Nucleus accumbens (tissue), 56 donors: ENCODE measurements at regions not wholly inside any gene's neighbourhood (a gene's known extent, or its start where the extent isn't known, plus 50 kb on each side); places are given as distances from the start of the nearest gene placed in this dataset.
A peak's percentile ranks its signal among the peaks of the same experiment; 100 is the strongest.
"Not testable (repeated sequence)": the region's sequence is repeated elsewhere in the genome, so short reads cannot be mapped to it uniquely, and the experiment has no call there.

Source experiments
- DNase-seq, 56 donors: peaks; one replicate each; lab custom pipeline; 2025; lab: John Stamatoyannopoulos, UW

- DNase-seq = peak in 2 of 56 donors; percentile 8 to 9
These were observed 102.0 kb upstream of the ARMC3 start for GRCh38 chr10:22825841-22826240.

DNA sequence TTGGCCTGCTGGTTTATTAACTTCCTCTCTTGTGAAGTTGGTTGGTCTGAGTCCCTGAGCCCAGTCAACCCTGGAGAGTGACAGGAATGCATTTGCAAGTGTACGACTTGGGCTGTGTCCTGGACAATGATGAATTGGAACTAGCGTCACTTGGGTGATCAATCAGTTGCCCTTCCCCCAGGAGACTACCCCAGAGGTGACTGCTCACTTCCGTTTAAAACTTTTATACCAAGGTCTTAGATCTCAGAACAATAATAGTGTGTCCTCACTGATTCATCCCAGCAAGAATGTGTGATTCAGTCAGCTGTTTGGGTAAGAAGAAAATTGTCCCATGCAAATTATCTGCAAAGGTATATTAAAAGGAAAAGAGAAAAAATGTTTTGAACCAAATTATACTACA, 102.9 kb upstream of the ARMC3 start:
- DNase-seq = no peak

- DNase-seq = no peak
These were observed 103.3 kb upstream of the ARMC3 start for GRCh38 chr10:22824520-22824919.

GRCh38 chr10:22823109-22823508, 104.7 kb upstream of the ARMC3 start:
- no peak for DNase-seq

DNA sequence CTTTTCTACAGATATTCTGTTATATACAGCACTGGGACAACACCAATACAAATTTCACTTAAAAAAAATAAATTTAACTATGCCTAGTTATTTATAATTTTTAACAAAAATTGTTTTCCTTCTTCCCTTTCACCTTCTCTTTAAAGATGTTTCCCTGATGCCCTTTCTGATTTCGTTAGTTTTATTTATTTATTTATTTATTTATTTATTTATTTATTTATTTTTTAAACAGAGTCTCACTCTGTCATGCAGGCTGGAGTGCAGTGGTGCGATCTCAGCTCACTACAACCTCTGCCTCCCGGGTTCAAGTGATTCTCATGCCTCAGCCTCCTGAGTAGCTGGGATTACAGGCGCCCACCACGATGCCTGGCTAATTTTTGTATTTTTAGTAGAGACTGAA, 105.9 kb upstream of the ARMC3 start:
- not testable (repeated sequence) for DNase-seq

GRCh38 chr10:22821501-22821900, 106.4 kb upstream of the ARMC3 start:
- no peak for DNase-seq

DNA sequence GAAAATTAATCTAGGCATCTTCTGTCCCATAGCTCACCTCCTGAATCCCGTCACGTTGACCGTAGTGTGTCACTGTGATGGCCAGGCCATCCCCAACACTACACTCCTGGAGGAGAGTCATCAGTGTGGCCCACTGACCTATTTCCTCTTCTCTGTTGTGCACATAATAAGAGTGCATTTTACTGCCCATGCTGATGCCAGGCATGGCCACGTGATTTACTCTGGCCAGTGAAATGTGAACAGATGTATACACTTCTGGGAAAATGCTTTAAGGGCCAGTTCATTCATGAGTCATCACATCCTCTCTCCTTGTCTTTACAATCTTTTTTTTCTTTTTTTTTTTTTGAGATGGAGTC, 101.9 kb upstream of the PIP4K2A start:
- DNase-seq = peak in 1 of 56 donors; percentile 10

- DNase-seq = no peak
These were observed 96.5 kb upstream of the PIP4K2A start for GRCh38 chr10:22810643-22811465.

GRCh38 chr10:22807238-22807637, 92.9 kb upstream of the PIP4K2A start:
- no peak for DNase-seq

GRCh38 chr10:22805304-22805703, 90.9 kb upstream of the PIP4K2A start:
- peak in 51 of 56 donors; percentile 11 to 86 (median 59) for DNase-seq

DNA sequence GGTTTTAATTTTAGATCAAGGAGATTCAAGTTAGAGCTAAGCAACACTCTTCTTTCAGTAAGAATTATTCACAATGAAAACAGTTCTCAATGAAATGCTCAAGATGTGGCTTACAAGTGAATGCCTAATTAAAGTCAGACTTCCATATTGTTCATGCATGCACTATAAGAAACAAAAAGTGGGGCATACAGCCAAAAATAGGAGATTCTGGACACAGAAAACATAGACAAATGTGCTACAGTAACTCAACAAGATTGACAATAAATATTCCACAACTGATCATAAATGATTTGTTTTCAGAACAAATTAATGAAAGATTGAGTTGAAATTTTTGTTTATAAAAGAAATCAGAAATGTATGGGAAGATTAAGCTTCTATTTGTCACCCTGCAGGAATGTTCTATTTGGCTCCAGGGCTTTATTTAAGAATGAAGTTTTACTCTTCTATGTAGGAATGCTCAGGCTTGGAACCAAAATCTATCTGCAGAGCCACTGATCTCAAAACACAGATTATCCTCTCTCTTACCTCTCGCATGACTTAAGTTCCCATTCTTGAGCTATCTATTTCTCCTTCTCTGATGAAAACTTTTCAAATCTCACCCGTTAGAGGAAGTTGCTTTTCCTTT, 89.0 kb upstream of the PIP4K2A start:
- no peak for DNase-seq

DNA sequence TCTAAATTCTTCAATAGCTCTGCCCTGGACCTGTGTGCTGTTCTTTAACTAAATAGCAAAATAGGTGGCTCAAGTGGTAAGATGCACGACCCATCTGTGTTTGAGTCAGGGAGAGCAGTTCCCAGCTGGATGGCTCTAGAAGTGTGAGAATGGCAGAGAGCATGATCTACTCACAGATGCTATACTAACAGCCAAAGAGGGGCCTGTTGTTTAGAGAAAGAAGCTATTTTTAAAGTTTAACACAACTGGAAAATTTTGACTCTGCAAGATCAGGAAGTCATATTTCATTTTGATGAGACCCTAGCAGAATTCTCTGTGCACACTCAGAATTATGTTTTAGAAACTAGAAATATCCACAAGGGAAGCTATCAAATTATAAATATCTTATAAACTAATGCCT, 87.4 kb upstream of the PIP4K2A start:
- no peak for DNase-seq

- DNase-seq = not testable (repeated sequence)
These were observed 83.4 kb upstream of the PIP4K2A start for GRCh38 chr10:22797796-22798195.

GRCh38 chr10:22795546-22795945, 81.2 kb upstream of the PIP4K2A start:
- no peak for DNase-seq

DNA sequence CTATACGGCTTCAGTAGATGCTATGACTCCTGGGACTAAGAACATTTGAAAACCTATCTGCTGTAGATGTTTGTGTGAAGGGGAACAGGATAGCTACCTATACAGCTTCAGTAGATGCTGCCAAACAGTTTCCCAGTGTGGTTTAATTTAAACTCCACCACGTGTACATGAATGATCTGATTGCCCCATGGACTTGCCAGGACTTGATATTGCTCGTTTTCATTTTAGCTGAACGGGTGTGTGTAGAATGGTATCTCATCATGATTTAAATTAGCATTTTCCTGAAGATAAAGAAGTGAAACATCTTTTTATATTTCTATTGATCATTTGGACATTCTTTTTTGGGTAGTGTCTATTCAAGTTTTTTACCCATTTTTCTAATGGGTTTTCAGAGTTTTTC, 77.8 kb upstream of the PIP4K2A start:
- no peak for DNase-seq

GRCh38 chr10:22791665-22792064, 77.3 kb upstream of the PIP4K2A start:
- DNase-seq = no peak

DNA sequence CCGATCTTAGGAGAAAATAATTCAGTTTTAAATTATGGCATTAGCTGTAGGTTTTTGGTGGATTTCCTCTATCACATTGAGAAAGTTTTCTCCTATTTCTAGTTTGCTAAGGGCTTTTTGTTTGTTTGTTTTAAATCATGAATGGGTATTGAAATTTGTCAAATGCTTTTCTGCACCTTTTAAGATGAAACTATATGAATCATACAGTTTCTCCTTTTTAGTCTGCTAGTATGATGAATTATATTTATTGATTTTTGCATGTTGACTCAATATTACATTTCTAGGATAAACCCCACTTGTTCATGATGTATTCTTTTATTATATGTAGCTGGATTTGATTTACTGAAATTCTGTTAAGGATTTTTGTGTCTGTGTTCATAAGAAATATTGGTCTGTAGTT, 70.3 kb upstream of the PIP4K2A start:
- no peak for DNase-seq

DNA sequence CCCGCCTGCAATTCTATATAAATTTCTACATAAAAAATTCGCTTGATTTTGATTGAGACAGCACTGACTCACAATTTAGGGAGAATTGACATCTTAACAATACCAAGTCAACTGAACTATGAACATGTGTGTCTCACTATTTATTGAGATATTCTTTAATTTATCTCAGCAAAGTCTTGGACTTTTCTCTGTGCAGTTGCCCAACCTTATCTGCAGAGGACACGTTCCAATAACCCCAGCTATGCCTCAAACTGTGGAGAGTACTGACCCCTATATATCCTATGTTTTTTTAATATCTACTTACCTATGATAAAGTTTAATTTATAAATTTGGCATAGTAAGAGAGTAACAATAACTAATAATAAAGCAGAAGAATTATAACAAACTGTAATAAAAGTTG, 69.4 kb upstream of the PIP4K2A start:
- no peak for DNase-seq

DNA sequence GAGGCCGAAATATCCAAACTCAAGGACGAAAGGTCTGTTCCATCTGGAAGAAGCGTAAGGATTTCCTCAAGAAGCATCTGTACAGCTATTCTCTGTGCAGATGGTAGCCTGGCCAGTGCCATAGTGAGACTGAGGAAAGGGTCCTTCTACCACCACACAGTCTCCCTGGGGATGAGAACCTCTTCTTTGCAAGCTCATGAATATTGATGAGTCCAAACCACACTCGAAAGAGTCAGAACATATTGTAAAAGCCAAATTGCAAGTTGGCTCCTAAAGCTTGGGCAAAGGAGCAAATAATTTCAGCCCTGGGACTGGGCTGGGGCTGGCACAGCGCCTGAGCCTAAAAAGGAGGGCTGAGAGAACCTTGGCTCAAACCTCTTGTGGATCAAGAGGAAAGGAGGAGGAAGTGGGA, 66.1 kb upstream of the PIP4K2A start:
- DNase-seq = peak in 23 of 56 donors; percentile 4 to 64 (median 22)

GRCh38 chr10:22779331-22780019, 65.1 kb upstream of the PIP4K2A start:
- DNase-seq = no peak

- DNase-seq = no peak
These were observed 59.7 kb upstream of the PIP4K2A start for GRCh38 chr10:22774102-22774501.

DNA sequence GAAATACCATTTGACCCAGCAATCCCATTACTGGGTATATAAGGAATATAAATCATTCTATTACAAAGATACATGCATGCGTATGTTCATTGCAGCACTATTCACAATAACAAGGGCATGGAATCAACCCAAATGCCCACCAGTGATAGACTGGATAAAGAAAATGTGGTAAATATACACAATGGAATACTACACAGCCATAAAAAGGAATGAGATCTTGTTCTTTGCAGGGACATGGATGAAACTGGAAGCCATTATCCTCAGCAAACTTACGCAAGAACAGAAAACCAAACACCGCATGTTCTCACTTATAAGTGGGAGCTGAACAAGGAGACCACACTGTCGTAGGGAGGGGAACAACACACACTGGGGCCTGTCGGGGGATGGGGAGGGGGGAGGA, 57.3 kb upstream of the PIP4K2A start:
- DNase-seq = not testable (repeated sequence)
